ENCODE measurements at regions not wholly inside any gene's neighbourhood (a gene's known extent, or its start where the extent isn't known, plus 50 kb on each side); places are given as distances from the start of the nearest gene placed in this dataset.

DNA sequence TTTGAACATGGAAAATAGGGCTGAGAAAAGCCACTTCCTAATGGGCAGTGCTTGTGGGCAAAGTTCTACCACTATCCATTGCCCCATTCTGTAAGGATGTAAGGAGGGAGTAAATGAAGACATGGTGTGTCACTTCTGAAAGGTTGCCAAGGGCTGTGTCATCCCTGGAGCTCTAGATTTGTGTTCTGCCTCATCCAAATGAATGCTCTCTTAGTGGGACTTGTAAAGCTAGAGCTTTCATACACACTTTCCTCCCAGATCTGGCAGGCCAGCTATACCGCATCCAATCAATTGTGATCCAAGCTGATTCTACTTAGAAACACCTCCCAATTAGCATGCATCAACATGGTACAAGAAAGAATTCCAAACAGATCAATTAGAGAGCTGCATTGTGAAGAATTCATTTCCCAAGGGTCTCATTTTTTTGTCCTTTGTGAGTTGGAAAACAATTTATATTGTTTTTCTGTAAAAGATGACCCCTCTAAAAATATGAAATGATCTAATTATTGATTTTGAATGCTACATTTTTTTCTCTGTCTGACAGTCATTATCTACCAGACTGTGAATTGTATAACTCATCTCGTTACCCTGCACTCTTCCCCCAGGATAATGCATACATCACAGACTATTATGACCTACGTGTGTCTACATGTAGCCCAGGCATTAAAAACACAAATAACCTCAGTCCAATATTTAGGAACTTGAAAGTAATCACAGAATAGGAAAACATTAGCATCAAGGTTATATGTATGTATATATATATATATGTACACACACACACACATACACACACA, 117.1 kb upstream of the DUSP10 start:
- peak in 1 of 2 experiments; percentile 3 for DNase-seq

DNA sequence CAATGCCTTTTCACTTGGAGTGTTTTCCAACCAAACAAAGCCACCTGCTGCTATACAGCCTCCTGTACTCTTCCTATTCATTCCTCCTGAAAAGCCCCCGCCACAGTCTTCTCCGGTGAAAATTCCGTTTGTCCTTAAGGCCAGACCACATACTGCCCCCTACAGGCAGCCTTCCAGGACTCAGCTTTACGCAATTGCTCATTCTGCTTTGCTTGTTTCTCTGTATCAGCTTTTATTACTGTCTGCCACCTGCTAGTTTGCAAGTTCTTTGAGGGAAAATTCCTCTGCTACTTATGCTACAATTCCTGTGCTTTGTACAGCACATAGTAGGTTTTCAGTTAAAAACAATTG, 115.2 kb upstream of the DUSP10 start:
- DNase-seq, result peak in 1 of 2 experiments; percentile 2

More for the DNA sequence above, 117.1 kb upstream of the DUSP10 start:
- no peak for TF ChIP-seq POLR2A (IDR thresholded peaks at IDR 0.05; ENCODE audit: low read length)
- no peak for TF ChIP-seq GATA1 (IDR thresholded peaks at IDR 0.05; ENCODE audit: low read depth, low read length)

DNA sequence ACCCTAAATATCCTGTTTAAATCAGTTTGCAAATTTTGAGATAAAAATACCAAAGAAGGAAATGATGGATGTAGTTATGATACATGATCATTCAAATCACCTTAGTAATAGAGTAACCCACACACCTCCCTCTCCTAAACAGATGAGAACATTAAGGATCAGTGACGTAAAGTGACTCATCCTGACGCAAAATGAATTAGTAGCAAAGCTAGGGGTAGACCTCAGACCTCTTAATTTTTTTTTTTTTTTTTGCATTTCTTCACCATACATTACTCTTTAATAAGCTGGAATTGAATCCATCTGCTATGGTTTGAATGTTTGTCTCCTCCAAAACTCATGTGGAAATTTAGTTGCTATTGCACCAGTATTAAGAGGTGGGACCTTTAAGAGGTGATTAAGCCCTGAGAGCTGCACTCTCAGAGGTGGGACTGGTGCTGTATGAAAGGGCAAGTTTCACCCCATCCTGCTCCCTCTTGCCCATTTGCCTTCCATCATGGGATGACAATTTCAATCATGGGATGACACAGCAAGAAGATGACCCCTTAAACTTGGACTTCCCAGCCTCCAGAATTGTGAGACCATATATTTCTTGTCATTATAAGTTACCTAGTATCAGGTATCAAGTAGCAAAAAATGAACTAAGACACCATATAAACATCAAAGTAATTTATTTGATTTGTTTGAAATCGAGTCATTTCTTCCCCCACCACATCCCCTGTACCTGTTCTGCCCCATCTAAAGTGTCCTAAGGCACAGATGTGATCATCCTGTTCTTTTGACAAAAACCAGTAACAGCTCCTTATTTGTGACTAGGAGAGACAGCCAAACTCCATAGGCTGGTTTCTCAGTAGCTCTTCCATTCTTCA, 114.6 kb upstream of the DUSP10 start:
- no peak for TF ChIP-seq POLR2A (IDR thresholded peaks at IDR 0.05; ENCODE audit: low read length)
- TF ChIP-seq GATA1 (IDR thresholded peaks at IDR 0.05; ENCODE audit: low read depth, low read length), result no peak
- no peak for DNase-seq

DNA sequence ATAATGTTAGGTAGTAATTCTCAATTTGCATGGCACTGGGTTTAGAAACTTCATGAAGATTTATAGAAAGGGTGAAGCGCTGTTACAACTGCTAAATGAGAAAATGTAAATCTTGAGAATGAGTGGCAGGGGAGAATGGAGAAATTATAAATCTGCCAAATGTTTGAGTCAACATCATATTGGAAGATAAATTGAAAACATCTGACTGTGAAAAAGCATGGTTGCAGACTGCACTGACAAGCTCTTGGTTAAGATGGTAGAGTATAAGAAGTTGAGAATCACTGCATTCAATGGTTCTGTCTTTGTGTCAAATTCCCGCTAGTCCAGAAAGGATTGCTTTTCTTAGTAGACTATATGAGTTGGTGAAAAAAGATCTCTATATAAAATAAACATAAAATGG, 113.3 kb upstream of the DUSP10 start:
- DNase-seq, result no peak
- no peak for TF ChIP-seq GATA1 (IDR thresholded peaks at IDR 0.05; ENCODE audit: low read depth, low read length)
- TF ChIP-seq POLR2A (IDR thresholded peaks at IDR 0.05; ENCODE audit: low read length), result no peak

DNA sequence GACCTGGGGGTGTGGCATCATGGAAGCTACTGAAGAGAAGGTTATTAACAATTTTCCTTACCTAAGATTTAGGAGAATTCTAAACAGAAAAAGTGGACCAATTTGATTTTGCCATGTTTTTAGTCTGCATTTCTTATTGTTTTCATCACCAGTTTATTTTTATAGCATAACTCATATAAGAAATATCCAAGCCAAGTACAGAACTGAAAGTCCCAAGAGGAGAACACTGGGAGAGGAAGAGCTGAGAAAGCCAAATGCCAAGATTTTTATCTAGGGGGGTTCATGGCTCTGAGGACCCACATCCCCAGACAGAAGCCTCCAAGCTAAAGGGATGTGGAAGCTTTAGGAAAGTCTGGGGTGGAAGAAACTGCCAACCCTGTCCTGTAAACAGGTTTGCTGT, 109.4 kb upstream of the DUSP10 start:
- TF ChIP-seq POLR2A (IDR thresholded peaks at IDR 0.05; ENCODE audit: low read length) (no peak), GATA1 (IDR thresholded peaks at IDR 0.05; ENCODE audit: low read depth, low read length) (no peak)
- no peak for DNase-seq

DNA sequence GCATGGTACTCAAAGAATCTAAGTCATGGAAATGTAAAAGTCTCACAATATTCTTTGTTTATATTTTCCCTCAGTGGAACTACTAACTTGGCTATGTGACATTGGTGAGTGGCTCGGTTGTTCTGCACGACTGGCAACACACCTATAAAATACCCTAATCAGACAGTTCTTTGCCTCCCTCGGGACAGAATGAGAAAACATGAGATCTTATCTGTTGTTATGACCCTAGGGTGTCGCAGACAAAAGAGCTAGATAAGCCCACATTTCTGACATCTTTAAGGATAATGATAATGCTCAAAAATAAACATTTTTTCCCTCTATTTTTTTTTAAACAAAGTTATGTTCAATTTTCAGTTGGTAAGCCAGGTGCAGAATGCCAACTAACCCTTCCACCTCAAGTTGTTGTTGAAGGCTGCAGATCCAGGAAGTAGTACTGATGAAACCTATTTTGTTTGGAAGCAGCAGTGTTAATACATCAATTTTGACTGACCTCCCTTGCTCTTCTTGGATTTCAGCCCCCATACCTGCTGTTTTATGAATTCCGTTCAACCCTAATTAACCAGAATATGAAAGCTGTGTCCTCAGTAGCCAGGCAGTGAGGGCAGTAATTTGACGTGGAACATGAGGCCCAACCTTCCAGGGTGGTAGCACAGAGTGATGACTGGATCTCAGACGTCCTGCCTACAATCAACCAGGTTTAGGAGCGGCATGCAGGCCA, 108.7 kb upstream of the DUSP10 start:
- no peak for DNase-seq
- no peak for TF ChIP-seq GATA1 (IDR thresholded peaks at IDR 0.05; ENCODE audit: low read depth, low read length)
- TF ChIP-seq POLR2A (IDR thresholded peaks at IDR 0.05; ENCODE audit: low read length), result no peak

DNA sequence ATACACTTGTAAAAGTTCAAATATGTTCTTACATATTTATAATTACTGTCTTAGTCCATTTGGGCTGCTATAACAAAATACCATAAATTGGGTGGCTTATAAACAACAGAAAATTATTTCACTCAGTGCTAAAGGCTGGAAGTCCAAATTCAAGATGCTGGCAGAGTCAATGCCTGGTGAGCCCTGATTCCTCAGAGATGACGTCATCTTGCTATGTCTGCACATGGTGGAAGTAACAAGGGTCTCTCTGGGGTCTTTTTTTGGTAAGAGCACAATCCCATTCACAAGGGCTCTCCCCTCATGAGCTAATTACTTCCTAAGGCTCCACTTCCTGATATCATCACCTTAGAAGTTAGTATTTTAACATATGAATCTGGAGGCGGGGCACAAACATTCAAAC, 108.0 kb upstream of the DUSP10 start:
- TF ChIP-seq POLR2A (IDR thresholded peaks at IDR 0.05; ENCODE audit: low read length) (no peak), GATA1 (IDR thresholded peaks at IDR 0.05; ENCODE audit: low read depth, low read length) (no peak)
- no peak for DNase-seq

DNA sequence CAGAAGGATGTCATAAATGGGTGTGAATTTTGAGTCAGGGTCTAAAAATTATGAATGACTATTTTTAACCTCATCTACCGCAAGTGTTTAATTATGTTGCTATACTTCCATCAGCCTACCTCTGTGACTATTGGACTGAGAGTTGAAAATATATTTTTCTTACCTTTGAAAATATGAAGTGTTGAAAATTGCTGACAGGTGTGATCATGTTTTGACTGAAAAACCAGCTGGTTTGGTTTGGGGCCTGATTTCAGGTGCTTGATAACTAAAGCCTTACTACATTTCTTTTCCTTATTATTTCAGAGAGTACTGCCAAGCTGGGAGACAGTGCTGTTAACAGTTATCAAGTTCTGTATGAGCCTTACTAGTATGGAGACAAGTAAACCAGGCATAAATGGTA, 107.2 kb upstream of the DUSP10 start:
- DNase-seq, result no peak
- TF ChIP-seq POLR2A (IDR thresholded peaks at IDR 0.05; ENCODE audit: low read length) (no peak), GATA1 (IDR thresholded peaks at IDR 0.05; ENCODE audit: low read depth, low read length) (no peak)

DNA sequence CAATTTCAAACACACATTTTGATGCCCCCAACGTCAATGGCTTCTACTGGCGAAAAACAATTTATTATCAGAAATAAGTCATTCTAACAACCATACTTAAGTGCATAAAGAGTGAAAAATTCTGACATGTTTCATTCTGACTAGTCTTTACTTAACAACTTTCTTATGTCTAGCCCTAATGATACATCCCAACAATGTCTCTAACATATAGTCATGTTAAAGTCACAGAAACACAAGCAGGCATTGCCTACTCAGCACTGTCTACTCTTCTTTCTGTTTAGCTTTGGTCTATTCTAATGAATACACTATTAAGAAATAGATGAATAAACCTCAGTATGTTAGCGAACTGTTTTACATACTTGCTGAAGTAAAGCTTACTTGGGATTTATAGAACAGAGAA, 105.8 kb upstream of the DUSP10 start:
- TF ChIP-seq GATA1 (IDR thresholded peaks at IDR 0.05; ENCODE audit: low read depth, low read length) (no peak), POLR2A (IDR thresholded peaks at IDR 0.05; ENCODE audit: low read length) (no peak)
- DNase-seq, result no peak

DNA sequence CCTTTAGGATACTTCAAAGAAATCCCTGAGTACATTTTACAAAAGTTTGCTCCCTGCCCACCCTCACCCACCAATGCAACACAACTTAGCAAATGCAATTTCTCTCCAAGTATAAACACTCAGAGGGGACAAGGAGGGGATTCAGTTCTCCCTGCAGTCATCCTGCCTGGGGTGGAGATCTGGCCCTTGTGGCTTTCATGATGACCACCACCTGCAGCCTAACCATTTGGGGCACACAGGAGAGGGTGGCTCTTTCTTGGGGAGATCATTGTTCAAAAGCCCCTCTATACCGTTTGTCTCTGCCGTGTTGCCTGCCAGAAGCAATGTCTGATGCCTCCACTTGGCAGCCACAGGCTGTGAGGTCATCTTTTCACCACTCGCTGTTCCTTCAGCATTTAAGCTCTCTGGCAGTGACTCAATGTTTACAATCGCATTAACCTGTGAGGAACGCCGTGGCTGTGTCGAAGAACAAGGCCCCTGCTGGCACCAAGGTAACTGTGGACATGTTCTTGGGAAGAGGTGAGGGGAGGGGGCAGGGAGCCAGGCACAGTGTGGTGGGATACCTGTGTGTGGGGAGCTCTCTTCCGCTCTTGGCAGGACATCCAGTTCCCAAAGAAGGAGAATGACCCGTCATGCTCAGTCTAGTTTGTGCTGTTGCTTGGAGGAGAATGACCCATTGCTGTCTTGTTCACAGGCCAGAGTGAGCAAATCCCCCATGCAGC, 103.9 kb upstream of the DUSP10 start:
- DNase-seq, result no peak
- TF ChIP-seq POLR2A (IDR thresholded peaks at IDR 0.05; ENCODE audit: low read length) (no peak), GATA1 (IDR thresholded peaks at IDR 0.05; ENCODE audit: low read depth, low read length) (no peak)

DNA sequence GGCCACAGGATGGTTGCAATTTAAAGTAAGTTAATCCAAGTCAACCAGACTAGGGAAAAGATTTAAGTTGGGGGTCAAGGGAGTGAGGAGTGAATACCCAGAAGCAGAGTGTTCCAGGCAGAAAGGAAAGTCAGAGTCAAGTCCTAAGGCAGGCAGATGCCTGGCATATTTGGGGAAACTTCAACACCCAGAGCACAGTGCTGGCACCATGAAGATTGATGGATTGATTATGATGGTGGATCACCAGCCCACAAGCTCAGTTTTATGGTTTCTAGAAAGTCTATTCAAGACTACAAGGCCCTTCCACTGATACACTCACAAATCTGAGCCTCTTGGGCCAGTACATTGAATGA, 100.1 kb upstream of the DUSP10 start:
- no peak for TF ChIP-seq GATA1 (IDR thresholded peaks at IDR 0.05; ENCODE audit: low read depth, low read length)
- DNase-seq, result no peak

DNA sequence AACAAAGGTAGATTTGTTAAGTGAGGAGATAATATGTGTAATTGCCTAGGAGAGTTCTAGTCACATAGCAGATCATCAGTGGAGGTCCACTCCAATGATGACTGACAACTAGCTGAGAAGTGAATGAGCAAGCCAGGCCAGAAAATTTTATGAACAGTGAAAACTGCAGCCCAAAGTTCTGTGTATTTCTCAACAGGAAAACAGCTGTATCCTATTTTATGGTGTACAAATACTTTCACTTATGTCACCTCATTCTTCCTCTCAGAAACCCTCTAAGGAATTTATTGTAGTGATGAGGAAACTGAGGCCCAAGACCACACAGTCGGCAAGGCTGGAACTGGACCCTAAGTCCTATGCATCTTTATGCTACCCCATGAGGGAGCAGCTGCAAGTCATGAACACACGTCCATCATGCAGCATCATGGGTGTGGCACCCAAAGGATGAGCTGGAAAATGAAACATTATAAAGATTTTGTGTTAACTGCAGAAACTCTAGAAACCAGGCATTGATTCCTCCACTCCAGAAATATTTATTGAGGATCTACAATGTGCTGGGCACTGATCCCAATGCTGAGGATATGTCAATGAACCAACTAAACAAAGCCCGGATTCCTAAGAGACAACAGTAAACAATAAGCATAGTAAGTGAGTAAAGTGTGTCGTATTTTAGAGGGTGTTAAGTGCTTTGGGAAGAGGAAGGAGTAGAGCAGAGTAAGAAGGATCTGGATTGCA, 99.5 kb upstream of the DUSP10 start:
- TF ChIP-seq POLR2A (IDR thresholded peaks at IDR 0.05; ENCODE audit: low read length) (no peak), GATA1 (IDR thresholded peaks at IDR 0.05; ENCODE audit: low read depth, low read length) (no peak)
- no peak for DNase-seq

DNA sequence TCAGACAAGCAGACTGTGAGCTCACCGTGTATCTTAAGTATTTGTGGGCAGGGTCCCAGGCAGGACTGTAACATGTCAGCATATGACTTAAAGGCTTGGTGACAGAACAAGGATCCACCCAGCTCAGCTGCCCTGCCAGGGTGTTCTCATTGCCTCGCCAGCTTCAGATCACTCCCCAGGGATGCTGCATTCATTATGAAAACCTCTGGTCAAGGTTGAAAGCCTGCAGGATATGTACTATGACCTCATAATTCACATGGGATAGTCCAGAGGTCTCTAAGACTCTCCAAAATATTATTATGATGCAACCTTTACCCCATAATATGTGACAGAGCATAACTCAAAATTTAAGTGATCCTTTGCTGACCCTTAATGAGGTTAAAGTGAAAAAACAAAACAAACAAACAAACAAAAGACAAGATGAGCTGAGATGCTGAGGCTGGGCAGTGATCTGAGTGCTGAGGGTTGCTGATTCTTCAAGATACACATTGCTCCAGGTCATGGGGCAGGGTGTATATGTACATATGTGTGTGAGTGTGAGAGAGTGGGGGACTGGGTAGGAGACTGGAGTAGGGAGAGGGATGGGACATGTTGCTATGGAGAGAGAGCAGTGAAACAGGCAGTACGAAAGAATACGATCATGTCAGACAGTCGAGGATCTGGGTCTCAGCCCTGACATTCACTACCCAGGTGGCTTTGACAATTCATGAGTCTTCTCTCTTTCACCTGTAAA, 98.8 kb upstream of the DUSP10 start:
- DNase-seq, result no peak
- TF ChIP-seq POLR2A (IDR thresholded peaks at IDR 0.05; ENCODE audit: low read length) (no peak), GATA1 (IDR thresholded peaks at IDR 0.05; ENCODE audit: low read depth, low read length) (no peak)
